IPS-18c (cell line): ENCODE measurements at regions not wholly inside any gene's neighbourhood (a gene's known extent, or its start where the extent isn't known, plus 50 kb on each side); places are given as distances from the start of the nearest gene placed in this dataset.

Experiments
- H3K4me3 ChIP-seq: 2 replicates; pipeline ENCODE4 v1.7.0; 2013; ENCODE audit warnings: low read depth, mild to moderate bottlenecking, low read length, moderate library complexity; ENCODE audit not compliant: insufficient read depth
- H3K9me3 ChIP-seq: one replicate; pipeline ENCODE4 v1.6.1; 2013; ENCODE audit warnings: mild to moderate bottlenecking, low read length, moderate library complexity; ENCODE audit not compliant: control insufficient read depth, insufficient read depth

- Histone ChIP-seq H3K4me3 (no peak overlapping the region), H3K9me3 (peaks cover 2% of the 10 kb centered on the region)
Measured at GRCh38 chr14:97276573-97276972, 479.4 kb downstream of the VRK1 start.

GRCh38 chr14:97277711-97278110 is 480.5 kb downstream of the VRK1 start:
- Histone ChIP-seq H3K4me3 (no peak overlapping the region), H3K9me3 (peaks cover 2% of the 10 kb centered on the region)

GRCh38 chr14:97280526-97280925 is 483.3 kb downstream of the VRK1 start:
- Histone ChIP-seq H3K9me3 (peaks cover 2% of the 10 kb centered on the region), H3K4me3 (no peak overlapping the region)

- Histone ChIP-seq H3K4me3 (no peak overlapping the region), H3K9me3 (no peaks in the 10 kb centered on the region)
Measured at GRCh38 chr14:97281741-97282140, 484.6 kb downstream of the VRK1 start.

GRCh38 chr14:97282210-97283004 is 485.2 kb downstream of the VRK1 start:
- Histone ChIP-seq H3K4me3 (no peak overlapping the region), H3K9me3 (no peaks in the 10 kb centered on the region)

- no peaks in the 10 kb centered on the region for H3K9me3 ChIP-seq
Measured at GRCh38 chr14:97283005-97283403, 485.8 kb downstream of the VRK1 start.

GRCh38 chr14:97283426-97283825 is 486.2 kb downstream of the VRK1 start:
- H3K4me3 ChIP-seq: no peak overlapping the region
- H3K9me3 ChIP-seq: no peaks in the 10 kb centered on the region

More at GRCh38 chr14:97283005-97283403, 485.8 kb downstream of the VRK1 start:
- H3K4me3 ChIP-seq: no peak overlapping the region

- Histone ChIP-seq H3K9me3 (no peaks in the 10 kb centered on the region), H3K4me3 (no peak overlapping the region)
Measured at GRCh38 chr14:97283841-97284240, 486.7 kb downstream of the VRK1 start.

- Histone ChIP-seq H3K4me3 (no peak overlapping the region), H3K9me3 (no peaks in the 10 kb centered on the region)
Measured at GRCh38 chr14:97287956-97288355, 490.8 kb downstream of the VRK1 start.

- no peak overlapping the region for H3K4me3 ChIP-seq
- H3K9me3 ChIP-seq: no peaks in the 10 kb centered on the region
Measured at GRCh38 chr14:97290065-97290464, 492.9 kb downstream of the VRK1 start.

GRCh38 chr14:97290977-97291376 is 493.8 kb downstream of the VRK1 start:
- H3K4me3 ChIP-seq: no peak overlapping the region
- no peaks in the 10 kb centered on the region for H3K9me3 ChIP-seq

- H3K9me3 ChIP-seq: no peaks in the 10 kb centered on the region
Measured at GRCh38 chr14:97293659-97294058, 496.5 kb downstream of the VRK1 start.

GRCh38 chr14:97295108-97295710 is 498.0 kb downstream of the VRK1 start:
- no peaks in the 10 kb centered on the region for H3K9me3 ChIP-seq
- H3K4me3 ChIP-seq: no peak overlapping the region

More at GRCh38 chr14:97293659-97294058, 496.5 kb downstream of the VRK1 start:
- H3K4me3 ChIP-seq: no peak overlapping the region

- Histone ChIP-seq H3K4me3 (no peak overlapping the region), H3K9me3 (no peaks in the 10 kb centered on the region)
Measured at GRCh38 chr14:97296176-97296575, 499.0 kb downstream of the VRK1 start.

GRCh38 chr14:97297100-97297499 is 499.9 kb downstream of the VRK1 start:
- Histone ChIP-seq H3K9me3 (no peaks in the 10 kb centered on the region), H3K4me3 (no peak overlapping the region)

- H3K9me3 ChIP-seq: no peaks in the 10 kb centered on the region
Measured at GRCh38 chr14:97298331-97298730, 501.1 kb downstream of the VRK1 start.

GRCh38 chr14:97298736-97299135 is 501.6 kb downstream of the VRK1 start:
- Histone ChIP-seq H3K4me3 (no peak overlapping the region), H3K9me3 (no peaks in the 10 kb centered on the region)

More at GRCh38 chr14:97298331-97298730, 501.1 kb downstream of the VRK1 start:
- no peak overlapping the region for H3K4me3 ChIP-seq

- H3K9me3 ChIP-seq: no peaks in the 10 kb centered on the region
- H3K4me3 ChIP-seq: no peak overlapping the region
Measured at GRCh38 chr14:97299661-97300060, 502.5 kb downstream of the VRK1 start.
